GM18507 (cell line): ENCODE measurements at regions not wholly inside any gene's neighbourhood (a gene's known extent, or its start where the extent isn't known, plus 50 kb on each side); places are given as distances from the start of the nearest gene placed in this dataset.

Source experiments
- DNase-seq: peaks from one replicate; pipeline ENCODE4 v3.0.0; 2011; ENCODE audit warnings: low read depth; ENCODE audit not compliant: insufficient read length; ENCODE audit errors: extremely low spot score
- FAIRE-seq: peaks from 2 replicates; lab custom pipeline; 2011; peaks lifted over from hg19 to GRCh38; lab: Jason Lieb, UNC

DNA sequence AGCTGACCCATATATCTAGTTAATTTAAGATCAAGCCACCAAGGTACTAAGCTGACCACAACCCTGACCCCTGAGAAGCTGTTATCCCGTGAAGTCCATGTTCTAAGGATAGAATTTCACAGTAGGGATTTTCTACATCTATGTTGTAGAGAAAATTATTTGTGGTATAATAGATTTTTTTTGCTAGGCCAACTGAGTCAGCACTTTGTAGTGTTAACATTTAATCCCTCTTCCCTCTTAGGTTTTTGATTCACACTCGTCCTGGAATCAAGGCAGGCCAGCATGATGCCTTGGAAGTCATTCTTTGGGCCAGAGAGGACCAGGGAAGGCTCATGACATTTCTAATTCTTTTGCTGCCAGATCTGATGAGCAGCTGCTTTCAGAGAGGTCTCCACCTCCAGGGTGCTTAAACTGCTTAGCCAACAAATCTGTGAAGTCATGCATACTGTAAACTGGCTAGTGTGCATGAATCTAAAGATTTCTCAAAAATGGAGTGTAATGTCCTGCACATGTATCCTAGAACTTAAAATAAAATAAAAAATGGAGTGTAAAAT, 102.5 kb downstream of the RBM43 start:
- FAIRE-seq (no peak), DNase-seq (no peak)

DNA sequence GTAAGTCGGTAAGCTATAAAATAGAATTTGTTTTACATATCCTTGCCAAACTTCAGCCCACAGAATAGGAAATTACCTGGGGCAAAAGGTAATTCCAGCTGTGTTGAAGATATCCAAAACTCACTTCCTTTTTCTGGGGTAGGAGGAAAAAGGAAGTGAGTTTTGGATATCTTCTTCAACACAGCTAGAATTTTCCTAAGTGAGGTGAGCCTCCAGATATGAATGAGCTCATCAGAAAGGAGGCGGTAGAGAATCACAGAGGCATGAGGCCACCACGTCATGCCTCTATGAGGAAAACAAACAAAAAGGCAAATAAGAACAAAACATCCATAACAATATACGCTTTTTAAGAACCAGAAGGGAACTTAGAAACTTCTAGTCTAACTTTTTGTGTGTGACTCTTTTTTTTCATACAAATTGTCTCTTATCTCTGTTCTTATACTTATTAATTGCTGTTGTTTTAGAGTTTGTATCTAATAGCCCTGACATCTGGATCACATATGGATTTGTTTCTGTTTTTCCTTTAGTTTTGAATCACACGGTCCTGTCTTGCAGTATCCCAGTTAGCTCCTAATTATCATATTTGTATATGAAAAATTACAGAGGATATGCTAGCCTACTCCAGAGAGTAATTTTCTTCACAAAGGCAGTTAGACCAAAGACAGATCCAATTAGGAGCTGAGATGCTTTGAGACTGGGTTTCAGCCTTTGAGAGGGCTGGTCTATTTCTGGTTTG, 104.5 kb downstream of the RBM43 start:
- DNase-seq (no peak), FAIRE-seq (no peak)

GRCh38 chr2:151156431-151156830, 105.2 kb downstream of the RBM43 start:
- DNase-seq = no peak
- FAIRE-seq = no peak

DNA sequence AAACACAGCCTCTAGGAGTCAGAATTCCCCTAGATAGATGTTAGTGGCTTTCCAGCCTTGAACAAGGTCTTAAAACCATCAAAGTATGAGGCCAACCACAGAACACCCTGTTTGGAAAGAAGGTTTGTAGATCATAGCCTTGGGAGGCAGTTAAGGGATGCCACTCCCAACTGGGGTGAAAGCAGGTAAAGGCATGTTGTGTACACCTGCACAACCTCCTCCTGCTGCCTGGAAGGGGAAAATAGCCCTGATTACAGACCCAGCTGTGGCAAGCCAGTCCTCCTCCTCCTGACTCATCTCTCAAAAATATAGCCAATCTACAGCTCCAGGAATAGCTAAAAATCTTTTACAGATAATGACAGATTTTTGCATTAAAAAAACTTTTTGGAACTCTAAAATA, 108.1 kb downstream of the RBM43 start:
- no peak for FAIRE-seq
- DNase-seq = no peak

DNA sequence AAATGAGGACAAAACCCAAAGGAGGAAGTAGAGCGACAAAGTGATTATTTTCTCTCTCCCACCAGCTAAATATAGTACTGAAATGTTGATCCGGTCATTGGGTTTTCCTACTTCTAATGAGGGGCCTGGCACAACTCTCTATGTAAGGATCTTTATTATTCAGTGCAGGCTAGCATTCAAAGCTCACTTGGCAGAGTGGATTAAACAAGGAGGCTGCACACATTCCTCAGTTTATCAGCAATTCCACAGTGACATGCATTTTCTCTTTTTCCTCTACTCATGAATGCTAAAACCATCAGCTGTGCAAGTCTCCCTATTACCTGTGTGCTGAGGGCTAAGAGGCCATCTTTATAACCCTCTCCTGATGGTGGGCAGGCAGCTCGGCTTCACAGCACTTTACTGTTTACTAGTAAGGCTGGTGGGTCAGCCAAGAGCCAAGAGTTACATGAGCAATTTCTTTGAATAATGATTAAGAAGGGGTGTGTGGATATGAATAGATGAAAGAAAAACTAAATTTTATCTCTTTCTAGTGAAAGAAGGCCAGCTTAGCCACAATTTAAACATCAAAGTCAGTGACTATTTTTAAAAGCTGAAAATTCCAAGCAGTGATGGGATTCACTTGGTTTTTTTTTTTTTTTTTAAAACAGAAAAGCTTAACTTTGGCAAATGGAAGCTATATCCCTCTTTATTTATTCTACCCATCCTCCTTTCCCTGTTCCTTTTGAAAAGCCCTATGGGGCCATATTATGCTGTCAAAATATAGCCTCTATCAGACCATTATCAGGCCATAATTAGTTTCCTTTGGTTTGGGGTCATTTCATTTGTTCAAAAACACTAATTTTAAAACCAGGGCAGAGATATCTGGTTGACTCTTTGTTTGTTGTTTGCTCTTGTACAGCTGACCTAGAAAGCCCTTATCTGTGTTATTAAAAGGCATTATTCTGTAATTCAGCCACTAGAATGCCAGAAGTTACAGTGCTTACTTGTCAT, 111.0 kb downstream of the RBM43 start:
- FAIRE-seq = no peak

GRCh38 chr2:151138507-151138906, 123.2 kb downstream of the RBM43 start:
- DNase-seq (no peak), FAIRE-seq (no peak)

More for the DNA sequence above, 111.0 kb downstream of the RBM43 start:
- DNase-seq = no peak

GRCh38 chr2:151137526-151137925, 124.1 kb downstream of the RBM43 start:
- DNase-seq (no peak), FAIRE-seq (no peak)

DNA sequence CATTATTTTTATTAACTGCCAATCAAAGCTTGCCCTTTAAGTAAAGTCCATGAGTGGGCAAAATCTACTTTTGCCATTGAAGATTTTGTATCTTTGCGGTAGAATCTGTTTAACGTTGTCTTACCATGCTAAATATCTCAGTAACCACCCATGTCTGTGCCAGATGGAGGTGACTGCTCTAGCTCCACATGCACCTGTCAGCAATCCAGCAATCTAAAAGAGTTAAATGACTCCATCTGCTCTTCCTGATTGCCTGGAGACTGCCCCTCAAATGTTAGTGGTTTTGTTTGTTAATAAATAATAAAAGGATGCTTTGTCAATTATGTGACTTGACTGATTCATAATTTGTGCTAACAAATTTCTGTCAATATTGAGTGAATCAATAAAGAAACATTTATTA, 141.7 kb downstream of the RBM43 start:
- FAIRE-seq (no peak), DNase-seq (no peak)

DNA sequence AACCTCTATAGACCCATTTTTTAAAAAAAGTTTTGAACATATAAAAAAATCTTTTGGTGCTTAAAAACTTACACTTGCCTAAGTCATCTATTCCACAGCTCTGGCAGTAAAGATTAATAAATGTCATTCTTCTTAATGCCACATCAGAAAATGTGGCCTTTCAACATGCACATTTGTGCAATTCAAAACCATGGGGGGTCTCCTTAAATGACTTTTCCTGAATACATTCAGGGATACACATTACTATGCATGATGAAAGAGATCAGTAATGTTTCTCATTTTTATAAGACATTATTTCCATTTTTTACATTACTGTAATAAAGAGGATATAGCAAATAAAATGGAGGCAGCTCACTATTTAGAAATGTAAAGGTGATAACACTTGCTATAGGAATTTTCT, 142.3 kb downstream of the RBM43 start:
- DNase-seq (no peak), FAIRE-seq (no peak)

- DNase-seq = no peak
- FAIRE-seq = no peak
Observed at GRCh38 chr2:151118269-151118668, 143.4 kb downstream of the RBM43 start.

GRCh38 chr2:151114874-151115273, 146.8 kb downstream of the RBM43 start:
- FAIRE-seq = no peak
- DNase-seq = no peak

GRCh38 chr2:151113318-151113717, 148.3 kb downstream of the RBM43 start:
- no peak for DNase-seq
- FAIRE-seq = no peak

GRCh38 chr2:151111599-151112278, 149.9 kb downstream of the RBM43 start:
- FAIRE-seq = no peak
- no peak for DNase-seq

DNA sequence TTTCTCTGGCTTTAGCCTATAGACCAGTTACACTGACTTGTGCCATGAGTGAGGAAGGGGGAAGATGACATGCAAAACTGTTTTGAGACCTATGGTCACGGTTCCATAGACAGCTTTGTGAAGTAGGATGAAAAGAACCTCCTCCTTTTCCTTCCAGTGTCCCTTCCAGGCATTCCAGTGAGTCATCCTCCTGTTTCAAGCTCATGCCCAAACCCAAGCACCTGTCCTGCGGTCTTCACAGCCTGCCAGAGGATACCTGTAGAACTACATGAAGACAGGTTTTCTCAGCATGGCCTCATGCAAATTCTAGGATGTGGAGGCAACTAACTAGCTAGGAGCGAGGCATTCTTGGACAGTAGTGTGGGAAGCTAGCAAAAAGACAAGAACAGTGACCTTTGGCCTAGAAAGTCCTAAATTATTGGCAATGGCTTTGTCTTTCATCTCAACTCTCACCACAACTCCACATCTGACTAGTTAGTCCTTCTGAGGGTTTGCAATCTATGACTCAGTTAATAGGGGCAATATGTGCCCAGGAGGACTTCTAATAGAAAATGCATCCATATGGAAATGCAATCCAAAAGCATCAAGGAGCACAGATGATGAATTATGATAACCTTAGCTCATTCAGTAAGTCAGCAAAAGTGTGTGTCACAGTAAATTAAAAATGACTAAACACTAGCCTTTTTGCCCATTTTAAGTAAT, 154.7 kb downstream of the RBM43 start:
- DNase-seq (no peak), FAIRE-seq (no peak)

DNA sequence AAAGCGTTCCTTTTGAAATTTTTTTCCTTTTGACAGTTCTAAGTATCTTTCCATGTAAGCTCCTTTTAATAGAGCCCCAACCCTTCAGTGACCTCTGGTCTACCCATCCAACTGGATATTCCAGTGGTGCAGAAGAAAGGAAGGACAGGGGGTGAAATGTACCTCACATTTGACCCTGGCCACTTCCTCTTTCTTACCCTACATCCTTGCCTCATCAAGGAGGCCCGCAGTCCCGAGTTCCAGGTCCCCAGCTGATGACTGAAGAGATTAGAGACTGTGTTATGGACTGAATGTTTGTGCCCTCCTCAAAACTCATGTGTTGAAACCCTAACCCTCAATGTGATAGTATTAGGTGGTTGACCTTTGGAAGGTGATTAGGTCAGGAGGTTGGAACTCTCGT, 158.1 kb downstream of the RBM43 start:
- FAIRE-seq = no peak
- DNase-seq = no peak

- no peak for DNase-seq
- FAIRE-seq = no peak
Observed at GRCh38 chr2:151102226-151102625, 159.4 kb downstream of the RBM43 start.

GRCh38 chr2:151098841-151099240, 162.8 kb downstream of the RBM43 start:
- no peak for FAIRE-seq
- DNase-seq = no peak

DNA sequence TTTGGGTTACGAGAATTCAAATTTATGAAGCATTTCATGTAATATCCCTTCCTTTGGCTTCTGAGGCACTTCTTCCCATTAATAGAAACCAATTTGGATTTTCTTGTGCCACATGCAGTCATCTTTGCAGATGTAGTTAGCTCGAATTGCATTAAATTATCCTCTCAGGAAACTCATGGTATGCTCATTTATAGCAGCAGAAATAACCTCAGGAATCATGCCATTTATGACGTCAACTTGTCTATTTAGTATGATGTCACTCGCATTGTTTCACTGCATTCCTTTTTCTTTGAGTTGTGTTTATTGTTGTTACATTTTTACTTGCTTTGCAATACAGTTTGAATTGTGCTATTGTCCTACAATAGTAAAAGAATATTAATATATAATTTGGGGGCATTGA, 163.8 kb downstream of the RBM43 start:
- FAIRE-seq = no peak

DNA sequence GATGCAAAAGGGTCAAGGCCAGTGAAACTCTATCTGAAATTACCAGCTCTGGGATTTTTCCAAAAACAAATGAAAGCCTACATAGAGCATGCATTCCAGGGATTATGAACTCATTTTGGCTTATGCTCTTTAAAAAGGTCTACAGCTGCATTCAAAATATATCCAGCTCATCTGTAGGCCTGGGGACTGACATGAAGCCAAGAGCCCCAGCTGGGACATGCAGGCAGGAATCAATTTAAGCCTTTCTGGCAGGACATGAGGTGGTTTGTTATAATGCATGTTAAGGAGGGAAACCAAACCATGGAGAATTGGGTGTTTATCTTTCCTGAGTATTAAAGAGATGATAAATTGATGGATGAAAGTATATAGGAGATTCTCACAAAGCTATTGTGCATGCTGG, 164.5 kb downstream of the RBM43 start:
- DNase-seq (no peak), FAIRE-seq (no peak)

More for the DNA sequence above, 163.8 kb downstream of the RBM43 start:
- DNase-seq = no peak
